ENCODE measurements at regions not wholly inside any gene's neighbourhood (a gene's known extent, or its start where the extent isn't known, plus 50 kb on each side); places are given as distances from the start of the nearest gene placed in this dataset.

- TF ChIP-seq CHD7 (IDR thresholded peaks at IDR 0.05; ENCODE audit: insufficient replicate concordance, low read length) (no peak), HDAC6 (IDR thresholded peaks at IDR 0.05; ENCODE audit: low read depth, low read length) (no peak)
These were observed 1511.2 kb downstream of the FAM181B start (continued) for GRCh38 chr11:81222491-81222890.

Data from H1 (cell line).